ENCODE measurements at regions not wholly inside any gene's neighbourhood (a gene's known extent, or its start where the extent isn't known, plus 50 kb on each side); places are given as distances from the start of the nearest gene placed in this dataset.
"Not testable (repeated sequence)": the region's sequence is repeated elsewhere in the genome, so short reads cannot be mapped to it uniquely, and the experiment has no call there.

- no peak for DNase-seq
Measured at GRCh38 chr19:31083105-31083504, 266.1 kb downstream of the TSHZ3 start.

- DNase-seq, result no peak
Measured at GRCh38 chr19:31075146-31075655, 274.0 kb downstream of the TSHZ3 start.

GRCh38 chr19:31074199-31075125 lies 274.8 kb downstream of the TSHZ3 start:
- DNase-seq, result no peak

- no peak for DNase-seq
Measured at GRCh38 chr19:31073485-31074198, 275.6 kb downstream of the TSHZ3 start.

- no peak for DNase-seq
Measured at GRCh38 chr19:31072451-31072850, 276.8 kb downstream of the TSHZ3 start.

- no peak for DNase-seq
Measured at GRCh38 chr19:31071136-31071855, 277.9 kb downstream of the TSHZ3 start.

GRCh38 chr19:31070146-31071065 lies 278.8 kb downstream of the TSHZ3 start:
- DNase-seq, result no peak

- DNase-seq, result no peak
Measured at GRCh38 chr19:31068268-31068667, 281.0 kb downstream of the TSHZ3 start.

GRCh38 chr19:31066385-31066784 lies 282.9 kb downstream of the TSHZ3 start:
- no peak for DNase-seq

GRCh38 chr19:31064491-31064890 lies 284.7 kb downstream of the TSHZ3 start:
- DNase-seq, result no peak

- DNase-seq, result no peak
Measured at GRCh38 chr19:31058676-31059340, 290.4 kb downstream of the TSHZ3 start.

GRCh38 chr19:31057476-31057875 lies 291.8 kb downstream of the TSHZ3 start:
- no peak for DNase-seq

GRCh38 chr19:31055454-31055853 lies 293.8 kb downstream of the TSHZ3 start:
- no peak for DNase-seq

GRCh38 chr19:31054430-31054829 lies 294.8 kb downstream of the TSHZ3 start:
- no peak for DNase-seq

- no peak for DNase-seq
Measured at GRCh38 chr19:31049431-31049830, 299.8 kb downstream of the TSHZ3 start.

GRCh38 chr19:31046024-31046423 lies 303.2 kb downstream of the TSHZ3 start:
- no peak for DNase-seq

GRCh38 chr19:31041461-31041860 lies 307.8 kb downstream of the TSHZ3 start:
- DNase-seq, result no peak

GRCh38 chr19:31039151-31039550 lies 310.1 kb downstream of the TSHZ3 start:
- no peak for DNase-seq

- no peak for DNase-seq
Measured at GRCh38 chr19:31037286-31037980, 311.8 kb downstream of the TSHZ3 start.

- not testable (repeated sequence) for DNase-seq
Measured at GRCh38 chr19:31031455-31031854, 317.8 kb downstream of the TSHZ3 start.

- DNase-seq, result no peak
Measured at GRCh38 chr19:31023038-31023437, 326.2 kb downstream of the TSHZ3 start.
